ENCODE measurements at regions not wholly inside any gene's neighbourhood (a gene's known extent, or its start where the extent isn't known, plus 50 kb on each side); places are given as distances from the start of the nearest gene placed in this dataset.

GRCh38 chr2:167874812-167875211, 372.6 kb downstream of the STK39 start:
- H3K4me1 ChIP-seq: no peaks in the 10 kb centered on the region
- no peaks in the 10 kb centered on the region for H3K9me3 ChIP-seq
- no peak overlapping the region for H3K4me3 ChIP-seq
- TF ChIP-seq CTCF (IDR thresholded peaks at IDR 0.05): no peak
- no peaks in the 10 kb centered on the region for H3K27me3 ChIP-seq
- DNase-seq (ENCODE audit: low spot score): no peak
- no peaks in the 10 kb centered on the region for H3K36me3 ChIP-seq
- no peak overlapping the region for H3K27ac ChIP-seq

GRCh38 chr2:167871286-167871685, 376.1 kb downstream of the STK39 start:
- no peaks in the 10 kb centered on the region for H3K9me3 ChIP-seq
- TF ChIP-seq CTCF (IDR thresholded peaks at IDR 0.05): no peak
- H3K36me3 ChIP-seq: no peaks in the 10 kb centered on the region
- no peak overlapping the region for H3K27ac ChIP-seq
- no peak for DNase-seq (ENCODE audit: low spot score)
- no peaks in the 10 kb centered on the region for H3K4me1 ChIP-seq
- no peaks in the 10 kb centered on the region for H3K27me3 ChIP-seq
- no peak overlapping the region for H3K4me3 ChIP-seq

- no peaks in the 10 kb centered on the region for H3K9me3 ChIP-seq
- no peak for DNase-seq (ENCODE audit: low spot score)
- H3K4me3 ChIP-seq: no peak overlapping the region
- no peaks in the 10 kb centered on the region for H3K4me1 ChIP-seq
- no peak overlapping the region for H3K27ac ChIP-seq
- no peak for TF ChIP-seq CTCF (IDR thresholded peaks at IDR 0.05)
- H3K27me3 ChIP-seq: no peaks in the 10 kb centered on the region
- no peaks in the 10 kb centered on the region for H3K36me3 ChIP-seq
These were observed 378.2 kb downstream of the STK39 start for GRCh38 chr2:167869200-167869599.

GRCh38 chr2:167863377-167863776, 384.0 kb downstream of the STK39 start:
- Histone ChIP-seq H3K27me3 (no peaks in the 10 kb centered on the region), H3K36me3 (no peaks in the 10 kb centered on the region), H3K4me3 (no peak overlapping the region), H3K9me3 (no peaks in the 10 kb centered on the region), H3K4me1 (no peaks in the 10 kb centered on the region), H3K27ac (no peak overlapping the region)
- DNase-seq (ENCODE audit: low spot score): no peak
- no peak for TF ChIP-seq CTCF (IDR thresholded peaks at IDR 0.05)

- TF ChIP-seq CTCF (IDR thresholded peaks at IDR 0.05): no peak
- H3K27me3 ChIP-seq: no peaks in the 10 kb centered on the region
- no peak overlapping the region for H3K4me3 ChIP-seq
- no peaks in the 10 kb centered on the region for H3K36me3 ChIP-seq
- DNase-seq (ENCODE audit: low spot score): no peak
- no peaks in the 10 kb centered on the region for H3K4me1 ChIP-seq
- H3K27ac ChIP-seq: no peak overlapping the region
- H3K9me3 ChIP-seq: no peaks in the 10 kb centered on the region
These were observed 384.6 kb downstream of the STK39 start for GRCh38 chr2:167862782-167863181.

GRCh38 chr2:167862296-167862695, 385.1 kb downstream of the STK39 start:
- Histone ChIP-seq H3K9me3 (no peaks in the 10 kb centered on the region), H3K4me3 (no peak overlapping the region), H3K27me3 (no peaks in the 10 kb centered on the region), H3K27ac (no peak overlapping the region), H3K36me3 (no peaks in the 10 kb centered on the region), H3K4me1 (no peaks in the 10 kb centered on the region)
- no peak for DNase-seq (ENCODE audit: low spot score)
- no peak for TF ChIP-seq CTCF (IDR thresholded peaks at IDR 0.05)
